Osteocyte (in vitro differentiated cells): ENCODE measurements at regions not wholly inside any gene's neighbourhood (a gene's known extent, or its start where the extent isn't known, plus 50 kb on each side); places are given as distances from the start of the nearest gene placed in this dataset.

ENCODE experiments used
- DNase-seq: peaks from one replicate; pipeline ENCODE4 v3.0.0; 2021; ENCODE audit warnings: mixed read lengths; ENCODE audit not compliant: unreplicated experiment; ENCODE audit errors: extremely low spot score
- H3K27ac Mint-ChIP-seq: one replicate; pipeline ENCODE4 v1.8.0; 2021; ENCODE audit warnings: mild to moderate bottlenecking, mixed read lengths; ENCODE audit not compliant: unreplicated experiment
- H3K27me3 Mint-ChIP-seq: one replicate; pipeline ENCODE4 v1.8.0; 2021; ENCODE audit warnings: mixed read lengths; ENCODE audit not compliant: unreplicated experiment
- H3K36me3 Mint-ChIP-seq: one replicate; pipeline ENCODE4 v1.8.0; 2021; ENCODE audit warnings: mixed read lengths; ENCODE audit not compliant: unreplicated experiment
- H3K4me1 Mint-ChIP-seq: one replicate; pipeline ENCODE4 v1.8.0; 2021; ENCODE audit warnings: mixed read lengths; ENCODE audit not compliant: unreplicated experiment
- H3K4me3 Mint-ChIP-seq: one replicate; pipeline ENCODE4 v1.8.0; 2021; ENCODE audit warnings: mild to moderate bottlenecking, moderate library complexity, mixed read lengths; ENCODE audit not compliant: unreplicated experiment
- H3K9me3 Mint-ChIP-seq: one replicate; pipeline ENCODE4 v1.8.0; 2021; ENCODE audit warnings: mixed read lengths; ENCODE audit not compliant: unreplicated experiment
- TF ChIP-seq, protein P1 (sequence below): fragments of 200-600 bp; sonication (generic); IDR thresholded peaks from 2 replicates; pipeline ENCODE4 v1.5.0; 2021; ENCODE audit warnings: antibody characterized with exemption, mild to moderate bottlenecking, moderate library complexity

- no peak for DNase-seq
- H3K4me3 Mint-ChIP-seq: no peak overlapping the region
- TF ChIP-seq, protein P1, sequence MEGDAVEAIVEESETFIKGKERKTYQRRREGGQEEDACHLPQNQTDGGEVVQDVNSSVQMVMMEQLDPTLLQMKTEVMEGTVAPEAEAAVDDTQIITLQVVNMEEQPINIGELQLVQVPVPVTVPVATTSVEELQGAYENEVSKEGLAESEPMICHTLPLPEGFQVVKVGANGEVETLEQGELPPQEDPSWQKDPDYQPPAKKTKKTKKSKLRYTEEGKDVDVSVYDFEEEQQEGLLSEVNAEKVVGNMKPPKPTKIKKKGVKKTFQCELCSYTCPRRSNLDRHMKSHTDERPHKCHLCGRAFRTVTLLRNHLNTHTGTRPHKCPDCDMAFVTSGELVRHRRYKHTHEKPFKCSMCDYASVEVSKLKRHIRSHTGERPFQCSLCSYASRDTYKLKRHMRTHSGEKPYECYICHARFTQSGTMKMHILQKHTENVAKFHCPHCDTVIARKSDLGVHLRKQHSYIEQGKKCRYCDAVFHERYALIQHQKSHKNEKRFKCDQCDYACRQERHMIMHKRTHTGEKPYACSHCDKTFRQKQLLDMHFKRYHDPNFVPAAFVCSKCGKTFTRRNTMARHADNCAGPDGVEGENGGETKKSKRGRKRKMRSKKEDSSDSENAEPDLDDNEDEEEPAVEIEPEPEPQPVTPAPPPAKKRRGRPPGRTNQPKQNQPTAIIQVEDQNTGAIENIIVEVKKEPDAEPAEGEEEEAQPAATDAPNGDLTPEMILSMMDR: no peak
- no peaks in the 10 kb centered on the region for H3K36me3 Mint-ChIP-seq
- peaks cover 30% of the 10 kb centered on the region for H3K27me3 Mint-ChIP-seq
- no peaks in the 10 kb centered on the region for H3K9me3 Mint-ChIP-seq
- H3K4me1 Mint-ChIP-seq: peaks cover 5% of the 10 kb centered on the region
- no peak overlapping the region for H3K27ac Mint-ChIP-seq
These were observed 61.1 kb upstream of the SEM1 start for GRCh38 chr7:96770758-96771157.

DNA sequence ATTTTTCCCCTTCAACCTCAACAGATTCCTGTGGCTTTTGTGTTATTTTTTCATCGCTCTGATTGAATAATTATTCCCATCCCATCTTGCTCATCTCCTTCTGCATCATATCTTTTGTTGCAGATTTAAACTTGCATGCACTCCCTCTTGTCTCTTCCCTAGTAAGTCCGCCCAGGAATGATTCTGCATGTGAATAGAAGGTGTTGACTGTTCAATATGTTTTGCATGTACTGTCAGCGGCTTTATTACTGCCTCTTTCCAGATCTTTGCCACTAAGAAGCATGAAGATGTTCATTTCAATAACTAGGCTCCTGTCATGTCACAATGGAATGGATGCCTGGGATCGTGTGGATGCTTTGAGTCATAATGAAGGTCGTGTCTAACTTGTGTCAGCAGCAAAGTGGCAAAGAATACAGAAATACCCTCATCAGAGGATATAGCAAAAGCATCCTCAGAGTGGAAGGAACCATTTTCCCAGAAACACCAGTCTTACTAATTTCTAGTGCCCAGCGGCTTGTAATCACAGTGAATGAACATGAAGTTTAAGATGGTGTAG lies 62.6 kb upstream of the SEM1 start:
- Mint-ChIP-seq H3K4me3 (no peak overlapping the region), H3K27ac (no peak overlapping the region), H3K36me3 (no peaks in the 10 kb centered on the region), H3K4me1 (peaks cover 3% of the 10 kb centered on the region), H3K9me3 (no peaks in the 10 kb centered on the region), H3K27me3 (peaks cover 34% of the 10 kb centered on the region)
- DNase-seq: no peak
- TF ChIP-seq, protein P1: no peak

DNA sequence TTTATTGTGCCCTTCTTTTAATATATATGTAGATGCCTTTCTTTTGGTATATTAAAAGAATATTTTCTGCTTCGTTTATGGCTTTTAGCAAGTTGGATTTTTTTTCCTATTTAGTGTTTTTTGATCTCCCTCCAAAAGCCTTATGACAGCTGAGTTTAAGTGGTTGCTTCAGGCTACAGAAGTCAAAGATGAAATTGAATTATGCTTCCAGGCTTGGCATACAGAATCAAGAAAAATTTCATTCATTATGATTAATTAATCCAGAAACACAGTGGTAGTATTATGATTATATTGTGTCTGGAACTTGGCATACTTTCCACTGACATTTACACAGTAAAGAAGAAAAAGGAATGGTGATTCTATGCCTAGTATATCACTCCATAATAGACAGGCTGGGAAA lies 63.8 kb upstream of the SEM1 start:
- no peaks in the 10 kb centered on the region for H3K9me3 Mint-ChIP-seq
- TF ChIP-seq, protein P1: no peak
- DNase-seq: no peak
- H3K27ac Mint-ChIP-seq: no peak overlapping the region
- H3K36me3 Mint-ChIP-seq: no peaks in the 10 kb centered on the region
- H3K4me3 Mint-ChIP-seq: no peak overlapping the region
- H3K27me3 Mint-ChIP-seq: peaks cover 31% of the 10 kb centered on the region
- peaks cover 3% of the 10 kb centered on the region for H3K4me1 Mint-ChIP-seq

GRCh38 chr7:96774358-96774757 lies 64.7 kb upstream of the SEM1 start:
- DNase-seq: no peak
- Mint-ChIP-seq H3K27me3 (peaks cover 33% of the 10 kb centered on the region), H3K36me3 (no peaks in the 10 kb centered on the region), H3K4me3 (no peak overlapping the region), H3K9me3 (no peaks in the 10 kb centered on the region), H3K4me1 (peaks cover 3% of the 10 kb centered on the region), H3K27ac (no peak overlapping the region)
- TF ChIP-seq, protein P1: no peak

DNA sequence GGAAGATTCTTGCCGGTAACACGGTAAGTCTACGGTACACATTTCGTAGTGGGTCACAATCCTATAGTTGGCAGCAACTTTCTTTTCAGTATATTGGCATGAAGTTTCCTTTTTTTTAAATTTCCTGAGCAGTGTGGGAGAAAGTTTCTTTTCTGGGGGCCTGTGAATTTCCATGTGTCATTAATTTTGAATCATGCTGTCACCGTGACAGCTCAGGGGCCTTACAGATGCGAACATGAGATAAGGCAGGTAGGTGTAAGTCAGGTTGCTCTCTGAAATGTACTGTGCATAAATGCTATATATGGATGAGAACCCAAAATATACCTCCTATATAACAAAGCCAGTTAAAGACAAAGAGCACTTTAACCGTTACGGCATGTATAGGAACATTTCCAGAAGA lies 65.4 kb upstream of the SEM1 start:
- TF ChIP-seq, protein P1: no peak
- no peak overlapping the region for H3K27ac Mint-ChIP-seq
- H3K27me3 Mint-ChIP-seq: peaks cover 36% of the 10 kb centered on the region
- DNase-seq: no peak
- H3K4me1 Mint-ChIP-seq: peaks cover 3% of the 10 kb centered on the region
- H3K9me3 Mint-ChIP-seq: no peaks in the 10 kb centered on the region
- no peak overlapping the region for H3K4me3 Mint-ChIP-seq
- H3K36me3 Mint-ChIP-seq: no peaks in the 10 kb centered on the region
